Nephron (organoid): ENCODE measurements at regions not wholly inside any gene's neighbourhood (a gene's known extent, or its start where the extent isn't known, plus 50 kb on each side); places are given as distances from the start of the nearest gene placed in this dataset.

Experiments
- H3K27ac Mint-ChIP-seq, 3 experiments: 2 replicates each; pipeline ENCODE4 v1.8.0; 2020; ENCODE audit warnings: mixed read lengths in 3 of 3, mild to moderate bottlenecking in 2 of 3, moderate library complexity in 1 of 3
- H3K27me3 Mint-ChIP-seq: 2 replicates; pipeline ENCODE4 v1.8.0; 2021; ENCODE audit warnings: low read depth, mild to moderate bottlenecking, moderate library complexity, mixed read lengths
- H3K36me3 Mint-ChIP-seq: 2 replicates; pipeline ENCODE4 v1.8.0; 2020; ENCODE audit warnings: low read depth, mixed read lengths
- H3K4me1 Mint-ChIP-seq: 2 replicates; pipeline ENCODE4 v1.8.0; 2020; ENCODE audit warnings: mixed read lengths
- H3K4me3 Mint-ChIP-seq, 3 experiments: 2 replicates each; pipeline ENCODE4 v1.8.0; 2020; ENCODE audit warnings: mild to moderate bottlenecking in 3 of 3, mixed read lengths in 3 of 3, moderate library complexity in 2 of 3
- H3K9me3 Mint-ChIP-seq: 2 replicates; pipeline ENCODE4 v1.8.0; 2020; ENCODE audit warnings: mixed read lengths
- CTCF ChIP-seq, 3 experiments: fragments of 200-600 bp; sonication (generic); IDR thresholded peaks; one replicate each; pipeline ENCODE4 v1.5.0; 2021; ENCODE audit warnings: antibody characterized with exemption in 3 of 3; ENCODE audit not compliant: unreplicated experiment in 3 of 3

DNA sequence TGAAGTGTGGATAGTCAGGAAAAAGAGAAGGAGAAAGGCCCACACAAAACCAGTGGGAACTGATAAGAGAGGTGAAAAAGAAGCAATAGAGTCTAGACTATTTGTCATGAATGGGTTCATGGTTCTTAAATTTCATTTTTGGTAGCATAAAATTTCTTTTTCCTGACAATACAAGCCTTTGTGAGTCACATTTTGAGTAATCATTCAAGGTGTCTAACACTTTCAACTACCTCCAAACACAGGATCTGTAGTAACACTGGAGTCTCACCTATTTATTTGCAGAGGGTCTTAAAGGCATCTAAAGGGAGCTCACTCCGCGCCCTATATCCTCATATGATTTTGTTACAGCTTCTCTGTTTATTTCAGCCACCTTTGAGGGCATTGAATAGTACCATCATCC, 96.0 kb downstream of the SAMD9 start:
- peaks cover 19% of the 10 kb centered on the region for H3K4me1 Mint-ChIP-seq
- no peaks in the 10 kb centered on the region for H3K36me3 Mint-ChIP-seq
- peaks cover 4% of the 10 kb centered on the region for H3K27me3 Mint-ChIP-seq
- H3K9me3 Mint-ChIP-seq = peaks cover 2% of the 10 kb centered on the region
- H3K4me3 Mint-ChIP-seq = no peak overlapping the region
- no peak overlapping the region for H3K27ac Mint-ChIP-seq
- TF ChIP-seq CTCF (IDR thresholded peaks at IDR 0.05; ENCODE audit: unreplicated experiment in 3 of 3) = no peak

- no peak for TF ChIP-seq CTCF (IDR thresholded peaks at IDR 0.05; ENCODE audit: unreplicated experiment in 3 of 3)
- Mint-ChIP-seq H3K36me3 (no peaks in the 10 kb centered on the region), H3K27me3 (peaks cover 4% of the 10 kb centered on the region), H3K4me3 (no peak overlapping the region), H3K4me1 (peaks cover 50% of the 10 kb centered on the region), H3K27ac (peak overlapping the region in 2 of 3 experiments; percentile 18 to 96), H3K9me3 (no peaks in the 10 kb centered on the region)
Observed at GRCh38 chr7:93018716-93019115, 99.1 kb downstream of the SAMD9 start.

GRCh38 chr7:93016681-93017381, 100.9 kb downstream of the SAMD9 start:
- no peak for TF ChIP-seq CTCF (IDR thresholded peaks at IDR 0.05; ENCODE audit: unreplicated experiment in 3 of 3)
- no peaks in the 10 kb centered on the region for H3K9me3 Mint-ChIP-seq
- peak overlapping the region; percentile 92 to 96 (median 96) for H3K27ac Mint-ChIP-seq
- peak overlapping the region in 1 of 3 experiments; percentile 32 for H3K4me3 Mint-ChIP-seq
- no peaks in the 10 kb centered on the region for H3K36me3 Mint-ChIP-seq
- H3K4me1 Mint-ChIP-seq = peaks cover 59% of the 10 kb centered on the region
- H3K27me3 Mint-ChIP-seq = no peaks in the 10 kb centered on the region

DNA sequence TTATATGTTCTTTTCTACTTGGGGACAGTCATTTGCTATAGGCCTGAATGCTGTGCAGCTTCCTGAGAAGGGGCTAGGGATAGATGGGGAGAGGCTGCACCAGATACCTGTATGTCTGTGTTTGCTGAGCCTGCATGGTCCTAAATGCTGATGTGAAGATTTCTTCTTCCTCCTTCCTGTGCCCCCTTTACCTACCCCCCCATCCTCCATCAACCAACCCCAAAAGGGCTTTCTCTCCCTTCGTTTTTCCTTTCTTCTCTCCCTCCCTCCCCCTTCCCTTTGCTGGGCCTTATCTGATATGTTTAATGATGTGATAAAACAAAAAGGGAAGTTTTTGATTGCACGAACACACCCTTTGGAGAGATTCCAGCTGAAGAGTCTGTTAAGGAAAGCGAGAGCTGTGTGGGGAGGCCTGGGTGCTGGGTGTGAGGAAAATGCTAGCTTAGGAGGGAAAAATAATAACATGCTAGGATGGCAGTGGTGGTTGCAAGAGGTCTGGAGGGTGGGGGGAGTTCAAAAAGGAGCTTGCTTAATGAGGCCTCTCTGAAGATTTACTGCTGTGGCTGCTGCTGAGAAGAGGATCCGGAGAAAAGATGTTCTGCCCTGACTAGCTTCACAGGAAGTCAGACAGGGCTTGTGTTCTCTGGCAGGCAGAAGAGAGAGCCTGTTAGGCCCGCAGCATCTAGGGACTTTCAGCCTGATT, 101.8 kb downstream of the SAMD9 start:
- peak overlapping the region; percentile 6 to 44 (median 32) for H3K4me3 Mint-ChIP-seq
- H3K27ac Mint-ChIP-seq = peak overlapping the region; percentile 92 to 96 (median 96)
- H3K4me1 Mint-ChIP-seq = peaks cover 59% of the 10 kb centered on the region
- no peaks in the 10 kb centered on the region for H3K36me3 Mint-ChIP-seq
- no peak for TF ChIP-seq CTCF (IDR thresholded peaks at IDR 0.05; ENCODE audit: unreplicated experiment in 3 of 3)
- H3K27me3 Mint-ChIP-seq = no peaks in the 10 kb centered on the region
- H3K9me3 Mint-ChIP-seq = no peaks in the 10 kb centered on the region

DNA sequence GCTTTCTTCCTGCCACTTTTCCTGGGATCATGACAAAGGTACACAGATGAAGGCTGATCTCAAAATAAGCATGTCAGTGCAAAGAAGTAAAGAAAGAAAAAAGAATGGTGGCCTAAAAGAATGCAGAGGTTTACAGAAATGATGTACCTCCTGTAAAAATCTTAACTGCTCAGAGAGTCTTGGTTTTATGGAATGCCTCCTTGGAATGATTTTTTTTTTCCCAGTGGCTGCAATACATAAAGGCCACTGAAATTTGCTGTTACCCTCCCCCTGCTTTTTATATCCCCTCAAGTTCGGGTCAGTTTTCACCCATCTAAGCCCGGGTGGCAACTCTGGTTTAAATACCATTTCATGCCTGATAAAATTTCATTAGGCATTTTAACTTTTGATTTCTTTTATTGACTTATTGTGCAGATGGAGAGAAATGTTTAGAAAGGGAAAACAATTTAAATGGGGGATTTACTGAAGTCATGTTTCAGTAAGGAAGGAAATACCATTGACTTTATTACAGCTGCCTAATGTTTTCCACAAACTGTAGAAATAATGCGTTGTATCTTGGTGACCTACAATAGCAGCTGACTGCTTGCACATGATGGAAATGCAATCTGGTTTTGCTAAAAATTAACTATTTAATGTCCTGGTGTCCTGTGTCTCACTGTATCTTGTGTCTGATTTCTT, 102.5 kb downstream of the SAMD9 start:
- Mint-ChIP-seq H3K27ac (peak overlapping the region; percentile 92 to 96 (median 96)), H3K9me3 (no peaks in the 10 kb centered on the region), H3K4me3 (peak overlapping the region in 2 of 3 experiments; percentile 11 to 37), H3K27me3 (no peaks in the 10 kb centered on the region), H3K36me3 (no peaks in the 10 kb centered on the region), H3K4me1 (peaks cover 59% of the 10 kb centered on the region)
- no peak for TF ChIP-seq CTCF (IDR thresholded peaks at IDR 0.05; ENCODE audit: unreplicated experiment in 3 of 3)
